GM19452 (cell line): ENCODE measurements at regions not wholly inside any gene's neighbourhood (a gene's known extent, or its start where the extent isn't known, plus 50 kb on each side); places are given as distances from the start of the nearest gene placed in this dataset.
"Not testable (repeated sequence)": the region's sequence is repeated elsewhere in the genome, so short reads cannot be mapped to it uniquely, and the experiment has no call there.

Experiments used
- ATAC-seq: cut with Tn5 transposase; IDR thresholded peaks from one replicate; pipeline ENCODE4 v1.9.1; 2021; ENCODE audit not compliant: unreplicated experiment

DNA sequence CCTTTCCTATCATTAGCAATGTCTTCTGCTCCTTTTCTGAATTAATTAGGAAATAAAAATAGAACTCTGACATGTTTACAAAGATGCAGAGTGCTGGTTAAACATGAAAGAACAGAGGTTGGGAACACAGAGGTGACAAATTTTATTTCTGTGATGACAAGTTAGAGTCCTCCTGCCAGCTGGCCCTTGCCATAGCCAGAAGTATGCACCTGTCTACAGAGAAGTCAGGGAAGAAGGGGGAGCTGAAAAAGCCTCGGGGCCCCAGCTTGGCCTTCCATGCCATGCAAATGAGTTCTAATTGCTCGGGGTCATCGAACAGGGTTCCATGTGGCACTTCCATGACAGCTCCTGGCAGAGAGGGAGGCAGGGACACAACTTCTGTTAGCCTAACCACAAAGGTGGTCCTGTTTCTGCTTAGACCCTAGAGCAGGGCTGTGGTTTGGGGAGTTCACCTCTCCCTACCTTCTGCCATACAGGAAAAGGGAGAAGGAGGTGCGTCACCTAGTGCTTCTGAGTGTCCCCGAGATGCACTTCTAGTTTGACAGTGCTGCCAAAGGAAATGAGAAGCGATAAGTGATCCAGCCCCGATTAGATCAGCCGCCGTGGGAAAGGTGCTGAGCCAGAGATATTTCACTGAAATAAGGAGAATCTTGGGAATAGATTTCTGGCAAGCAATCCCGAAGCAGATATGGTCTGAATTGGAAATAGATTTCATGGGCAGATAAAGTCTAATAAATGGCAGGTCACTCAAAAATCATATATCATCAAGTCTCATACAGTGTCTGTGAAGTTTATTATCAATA lies 155.8 kb upstream of the FOXN3 start:
- no peak for ATAC-seq

DNA sequence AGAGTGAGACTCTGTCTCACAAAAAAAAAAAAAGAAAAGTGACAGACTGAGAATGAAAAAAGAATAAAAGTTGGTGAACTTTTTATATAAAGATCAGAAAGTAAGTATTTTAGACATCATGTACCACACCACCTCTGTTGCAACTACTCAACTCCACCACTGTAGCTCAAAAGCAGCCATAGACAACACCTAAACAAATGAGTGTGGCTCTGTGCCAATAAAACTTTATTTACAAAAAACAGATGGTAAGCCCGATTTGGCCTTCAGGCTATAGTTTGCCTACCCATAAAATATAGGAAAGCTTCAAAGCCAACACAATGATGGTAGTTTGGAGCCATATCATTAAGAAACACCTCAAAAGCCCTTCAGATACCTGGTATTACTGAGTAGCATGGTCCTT lies 154.5 kb upstream of the FOXN3 start:
- ATAC-seq, result no peak

DNA sequence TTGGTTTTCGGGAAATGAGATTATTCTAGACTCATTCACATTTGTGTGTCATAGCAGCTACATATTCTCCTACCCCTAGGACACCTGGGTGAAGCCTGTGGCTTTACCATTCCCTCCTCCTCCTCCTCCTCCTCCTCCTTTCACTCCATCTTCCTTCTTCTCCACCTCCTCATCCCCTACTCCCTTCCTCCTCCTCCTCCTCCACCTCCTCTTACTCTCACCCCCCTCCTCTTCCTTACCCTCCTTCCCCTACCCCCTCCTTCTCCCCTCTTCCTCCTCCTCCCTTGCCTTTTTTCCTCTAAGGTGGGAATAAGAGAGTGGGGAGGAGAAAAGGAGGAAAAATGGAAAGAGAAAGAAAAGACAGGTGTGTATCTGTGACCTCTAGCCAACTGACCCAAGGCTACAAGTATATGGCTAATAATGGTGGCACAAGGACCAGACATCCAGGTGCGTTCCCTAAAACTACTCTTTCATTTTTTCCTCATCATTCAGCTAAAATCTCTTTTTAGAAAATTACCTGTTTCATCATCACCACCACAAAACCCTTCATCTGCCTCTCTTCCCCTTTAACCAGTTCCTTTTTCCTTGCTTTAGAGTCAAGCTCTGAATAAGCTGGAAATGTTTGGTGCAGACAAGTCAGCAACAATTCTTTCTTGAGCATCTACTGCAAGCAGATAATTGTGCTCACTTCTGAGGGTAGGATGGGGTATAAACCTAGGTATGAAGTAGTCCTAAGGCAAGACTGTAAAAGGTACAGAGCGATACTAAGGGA lies 149.8 kb upstream of the FOXN3 start:
- ATAC-seq, result no peak

DNA sequence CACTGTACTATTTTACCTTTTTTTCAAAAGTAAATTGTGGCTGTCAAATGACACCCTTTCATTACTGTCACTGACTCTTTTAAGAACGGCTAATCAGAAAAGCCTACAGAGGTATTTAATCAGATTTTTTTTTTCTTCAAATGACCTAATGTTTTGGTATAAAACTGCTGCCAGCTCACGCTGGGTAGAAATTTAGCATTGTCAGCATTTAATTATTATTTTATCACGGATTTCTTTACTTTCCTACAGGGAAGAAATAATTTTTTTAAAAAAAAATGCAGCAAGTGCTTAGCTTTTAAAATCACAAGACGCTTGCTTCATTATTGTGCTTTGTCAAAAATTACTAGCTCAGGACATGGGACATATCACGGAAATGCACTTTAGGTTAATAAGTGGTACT lies 149.1 kb upstream of the FOXN3 start:
- no peak for ATAC-seq

DNA sequence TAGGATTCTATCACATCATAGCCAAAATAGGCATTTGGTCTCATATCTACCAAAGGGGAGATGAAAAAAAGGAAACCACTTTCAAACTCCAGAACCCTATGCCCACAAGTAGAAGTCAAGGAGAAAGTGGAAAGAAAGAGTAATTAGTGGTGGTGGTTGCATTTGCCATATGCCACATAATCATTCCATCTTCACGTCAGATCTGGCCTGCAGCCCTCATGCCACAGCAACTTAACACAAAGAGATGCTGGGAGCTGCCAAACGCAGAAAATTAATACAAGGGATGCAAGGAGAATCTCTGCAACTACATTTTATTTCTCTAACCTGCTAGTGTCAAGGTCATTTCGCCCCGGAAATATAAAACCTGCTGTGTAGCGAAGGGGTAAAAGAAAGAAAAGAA lies 148.6 kb upstream of the FOXN3 start:
- no peak for ATAC-seq

DNA sequence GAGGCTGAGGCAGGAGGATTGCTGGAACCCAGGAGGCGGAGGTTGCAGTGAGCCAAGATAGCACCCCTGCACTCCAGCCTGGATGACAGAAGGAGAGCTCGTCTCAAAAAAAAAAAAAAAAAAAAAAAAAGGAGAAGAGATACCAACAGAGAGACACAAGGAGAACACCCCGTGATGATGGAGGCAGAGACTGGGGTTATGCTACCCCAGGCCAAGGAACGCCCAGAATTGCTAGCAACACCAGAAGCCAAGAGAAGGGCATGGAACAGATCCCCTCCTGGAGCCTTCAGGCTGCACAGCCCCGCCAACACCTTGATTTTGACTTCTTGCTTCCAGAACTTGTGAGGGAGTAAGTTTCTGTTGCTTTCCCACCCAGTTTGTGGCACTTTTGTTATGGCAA lies 148.0 kb upstream of the FOXN3 start:
- no peak for ATAC-seq

DNA sequence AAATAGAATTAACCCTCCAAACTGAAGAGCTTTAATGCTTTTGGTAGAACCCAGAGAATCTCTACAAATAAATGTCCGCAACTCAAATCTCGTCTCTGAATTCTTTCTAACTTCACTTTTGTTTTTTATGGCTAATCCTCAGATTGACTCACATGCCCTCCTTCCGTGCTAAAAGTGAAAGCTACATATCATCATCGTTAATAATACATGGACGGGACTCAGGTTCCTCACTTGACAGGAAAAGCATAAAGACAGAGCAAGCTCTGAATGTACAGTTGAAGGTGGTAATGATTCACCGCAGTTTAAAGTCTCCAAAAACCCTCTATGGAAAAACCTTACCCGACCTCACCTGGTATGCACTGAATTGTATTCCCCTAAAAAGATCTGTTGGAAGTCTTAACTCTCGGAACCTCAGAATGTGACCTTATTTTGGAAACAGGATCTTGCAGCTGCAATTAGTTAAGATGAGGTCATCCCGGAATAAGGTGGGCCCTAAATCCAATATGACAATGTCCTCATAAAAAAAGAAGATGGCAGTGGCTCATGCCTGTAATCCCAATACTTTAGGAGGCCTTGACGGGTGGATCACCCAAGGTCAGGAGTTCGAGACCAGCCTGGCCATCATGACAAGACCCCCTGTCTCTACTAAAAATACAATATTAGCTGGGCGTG lies 147.4 kb upstream of the FOXN3 start:
- no peak for ATAC-seq

DNA sequence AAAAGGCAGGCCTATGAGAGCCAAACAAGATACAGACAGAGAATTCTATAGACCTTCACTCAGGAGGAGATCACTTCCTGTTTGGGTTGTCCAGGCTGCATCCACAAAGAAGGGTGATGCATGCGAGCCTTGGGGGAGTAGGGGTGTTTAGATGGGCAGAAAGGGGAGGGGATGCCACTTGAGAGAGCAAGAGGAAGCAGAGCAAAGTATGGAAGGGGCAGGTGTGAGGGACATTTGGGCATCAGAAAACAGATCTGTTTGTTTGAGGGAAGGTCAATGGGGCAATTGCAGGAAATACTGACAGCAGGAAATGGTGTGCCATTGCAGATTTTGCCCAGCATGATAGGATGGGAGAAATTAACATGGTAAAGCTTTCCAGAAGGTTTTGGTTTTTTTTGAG lies 146.4 kb upstream of the FOXN3 start:
- no peak for ATAC-seq

DNA sequence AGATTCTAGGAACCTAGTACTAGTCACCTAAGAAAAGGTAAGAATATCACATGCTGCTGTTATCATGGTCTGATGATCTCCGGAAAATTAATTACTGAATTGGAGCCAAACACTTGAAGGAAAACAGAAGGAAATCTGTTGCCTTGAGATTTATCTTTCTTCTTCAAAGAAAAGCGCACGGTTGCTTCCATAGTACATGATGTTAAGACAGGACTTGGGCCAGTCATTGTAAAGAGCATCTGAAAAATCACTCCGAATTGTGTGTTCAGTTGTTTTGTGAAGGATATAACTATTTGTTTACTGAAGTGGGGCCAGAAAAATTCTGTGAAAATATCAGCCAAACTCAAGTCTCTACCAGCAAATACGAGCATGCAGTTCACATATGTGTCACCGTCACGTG lies 134.9 kb upstream of the FOXN3 start:
- no peak for ATAC-seq

DNA sequence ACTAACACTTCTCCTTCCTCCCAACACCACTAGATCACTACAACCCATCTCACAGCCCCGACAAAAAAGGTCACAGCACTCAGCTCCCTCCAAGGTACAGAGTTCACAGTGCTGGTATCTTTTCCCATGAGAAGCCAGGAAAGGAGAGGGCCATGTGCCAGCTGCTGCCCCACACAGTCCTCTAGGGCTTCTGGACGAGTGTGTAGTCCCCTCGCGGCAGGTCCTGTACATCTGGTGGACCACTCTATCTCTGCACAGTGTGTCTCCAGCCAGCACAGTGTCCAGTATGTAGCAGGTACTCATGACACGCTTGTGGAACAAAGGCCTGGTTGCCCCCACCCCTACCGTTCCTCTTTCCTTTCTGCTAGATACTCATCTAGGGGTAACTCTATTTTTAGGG lies 134.4 kb upstream of the FOXN3 start:
- no peak for ATAC-seq

DNA sequence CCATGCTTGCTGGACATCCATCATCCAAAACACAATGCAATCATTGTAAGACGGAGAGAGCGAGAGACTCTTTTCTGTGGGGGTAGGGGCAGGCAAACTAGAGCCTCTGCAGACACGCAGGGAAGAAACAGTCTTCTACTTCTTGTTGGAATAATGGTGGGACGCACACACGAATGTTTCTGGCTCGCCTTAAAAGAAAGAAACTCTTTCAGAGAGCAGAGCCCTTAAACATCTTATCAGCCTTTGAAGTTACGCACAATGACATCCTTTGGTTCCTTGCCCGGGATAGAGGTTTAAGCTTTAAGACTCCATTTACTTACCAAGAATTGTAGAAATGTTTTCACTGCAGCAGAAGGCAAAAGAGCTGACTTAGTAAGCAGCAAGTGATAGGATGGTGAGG lies 133.8 kb upstream of the FOXN3 start:
- no peak for ATAC-seq

DNA sequence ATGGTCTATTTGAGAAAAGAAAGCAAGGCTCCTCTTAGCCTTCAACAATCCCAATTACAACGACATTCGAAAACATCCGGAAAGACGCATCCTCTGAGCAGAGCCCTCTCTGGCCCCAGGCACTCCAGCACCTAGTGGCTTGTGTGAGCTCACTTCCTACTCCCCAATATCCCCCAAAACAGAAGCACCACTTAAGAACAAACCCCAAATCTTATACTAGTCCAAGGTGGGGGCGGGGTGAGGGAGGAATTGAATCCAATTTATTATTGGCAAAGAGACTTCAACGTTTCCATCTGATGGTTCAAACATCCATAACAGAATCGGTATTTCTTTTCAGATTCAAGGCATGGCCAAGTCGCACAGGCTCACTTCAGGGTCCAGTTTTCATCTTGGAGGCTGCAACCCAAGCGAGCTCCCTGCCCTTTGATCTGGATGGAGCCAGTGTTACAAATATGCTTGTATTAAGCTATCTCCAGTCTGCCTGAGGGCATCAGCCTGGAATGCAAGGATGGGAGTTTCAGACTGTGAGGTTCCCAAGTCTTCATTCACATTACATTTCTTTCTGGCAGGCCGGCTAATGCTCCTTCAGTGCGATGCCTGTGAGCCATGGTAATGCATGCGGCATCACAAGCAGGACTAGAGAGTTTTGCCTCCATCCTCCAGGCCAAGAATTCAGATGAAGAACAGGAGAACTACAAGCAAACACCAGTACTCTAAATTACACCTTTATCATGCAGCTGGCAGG lies 132.5 kb upstream of the FOXN3 start:
- no peak for ATAC-seq

DNA sequence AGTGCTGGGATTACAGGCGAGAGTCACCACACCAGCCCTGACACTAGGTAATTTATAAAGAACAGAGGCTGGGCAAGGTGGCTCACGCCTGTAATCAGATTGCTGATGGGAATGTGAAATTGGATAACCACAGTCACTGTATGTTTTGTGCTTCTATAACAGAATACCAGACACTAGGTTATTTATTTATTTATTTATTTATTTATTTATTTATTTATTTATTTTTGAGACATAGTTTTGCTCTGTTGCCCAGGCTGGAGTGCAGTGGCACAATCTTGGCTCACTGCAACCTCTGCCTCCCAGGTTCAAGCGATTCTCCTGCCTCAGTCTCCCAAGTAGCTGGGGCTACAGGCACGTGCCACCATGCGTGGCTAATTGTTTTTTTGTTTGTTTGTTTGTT lies 130.0 kb upstream of the FOXN3 start:
- not testable (repeated sequence) for ATAC-seq

DNA sequence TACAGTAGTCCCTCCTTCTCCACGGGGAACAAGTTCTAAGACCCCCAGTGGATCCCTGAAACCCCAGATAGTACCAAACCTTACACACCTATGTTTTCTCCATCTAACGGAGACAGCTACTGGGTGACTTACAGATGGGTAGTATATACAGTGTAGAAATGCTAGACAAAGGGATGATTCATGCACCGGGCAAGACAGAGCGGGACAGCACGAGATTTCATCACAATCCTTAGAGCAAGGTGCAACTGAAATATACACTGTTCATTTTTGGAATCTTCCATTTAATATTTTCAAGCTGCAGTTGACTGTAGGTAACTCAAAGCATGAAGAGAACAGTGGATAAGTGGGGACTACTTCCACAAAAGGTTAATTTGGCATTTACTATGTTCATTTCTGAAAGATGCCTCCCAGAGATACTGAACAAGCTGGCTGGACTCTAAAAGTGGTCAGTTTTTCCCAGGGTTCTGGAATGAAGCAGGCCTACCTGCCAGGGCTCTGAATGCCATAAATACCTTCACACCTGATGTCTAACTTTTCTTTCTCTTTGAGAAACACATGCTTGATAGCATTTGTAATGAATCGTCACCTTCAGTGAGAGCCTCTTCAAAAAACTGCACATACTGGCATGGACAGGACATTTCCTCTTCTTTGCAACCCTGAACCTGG lies 127.7 kb upstream of the FOXN3 start:
- no peak for ATAC-seq

DNA sequence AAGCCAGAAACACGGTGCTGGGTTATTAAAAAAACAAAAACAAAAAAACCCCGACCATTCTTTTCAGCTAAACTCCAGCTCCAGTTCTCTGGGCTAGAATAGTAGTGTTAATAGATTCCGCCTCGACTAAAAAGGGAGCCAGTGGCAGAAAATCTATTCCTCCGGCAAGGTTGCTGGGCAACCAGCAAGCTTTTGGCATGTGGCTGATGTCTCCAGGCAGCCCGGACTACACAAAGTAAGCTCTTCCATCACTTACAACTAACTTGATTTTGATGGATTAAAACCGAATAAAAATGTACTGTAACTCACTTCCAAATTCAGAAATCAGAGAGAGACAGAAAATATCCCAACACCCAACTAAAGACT lies 126.4 kb upstream of the FOXN3 start:
- no peak for ATAC-seq

DNA sequence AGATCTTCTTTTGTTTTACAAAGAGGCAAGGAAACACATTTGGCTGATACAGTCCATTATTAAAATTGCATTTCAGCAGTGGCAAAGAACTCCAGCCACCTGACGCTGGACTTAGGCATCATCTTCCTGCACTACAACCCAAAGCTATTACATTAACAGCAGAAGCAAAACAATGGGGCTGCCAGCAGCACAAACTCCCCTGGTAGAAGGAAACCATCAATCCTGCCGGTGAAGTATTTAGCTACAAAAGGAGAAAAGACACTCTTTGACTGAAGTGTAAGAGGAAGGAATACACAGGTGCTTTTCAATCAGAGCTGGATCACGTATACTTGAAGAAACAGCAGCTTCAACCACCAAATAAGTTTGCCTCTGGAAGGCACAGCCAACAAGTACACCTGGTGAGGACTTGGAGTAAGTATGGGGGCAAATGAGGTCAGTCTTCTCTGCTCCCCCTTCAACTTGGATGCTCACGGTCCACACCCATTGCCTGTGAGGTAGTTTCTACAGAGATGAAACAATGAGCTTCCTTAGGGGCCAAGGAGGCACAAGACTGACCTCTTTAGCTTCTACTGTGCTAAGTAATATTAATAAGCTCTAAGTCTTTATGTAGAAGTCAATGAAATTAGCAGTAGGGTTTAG lies 125.9 kb upstream of the FOXN3 start:
- ATAC-seq, result no peak

DNA sequence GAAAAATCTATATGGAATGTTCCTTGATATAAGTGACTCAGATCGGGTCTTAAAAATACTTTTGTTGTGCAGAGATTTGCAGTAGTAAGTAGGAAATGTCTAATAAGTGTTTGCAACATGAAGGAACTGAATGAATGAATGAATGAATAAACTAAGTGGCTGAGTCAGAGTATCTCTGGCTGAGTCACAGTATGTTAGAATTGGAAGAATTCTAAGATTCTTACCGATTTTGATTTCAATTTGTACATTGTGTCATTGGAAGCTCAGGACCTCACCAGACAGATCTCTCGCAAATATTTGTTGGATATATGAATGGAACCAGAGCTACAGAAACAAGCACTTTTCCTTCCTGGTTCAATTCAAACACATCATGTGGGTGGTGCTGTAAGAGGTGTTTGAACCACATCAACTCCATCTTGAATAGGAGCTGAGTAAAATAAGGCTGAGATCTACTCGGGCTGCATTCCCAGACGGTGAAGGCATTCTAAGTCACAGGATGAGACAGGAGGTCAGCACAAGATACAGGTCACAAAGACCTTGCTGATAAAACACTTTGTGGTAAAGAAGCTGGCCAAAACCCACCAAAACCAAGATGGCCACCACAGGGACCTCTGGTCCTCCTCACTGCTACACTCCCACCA lies 123.9 kb upstream of the FOXN3 start:
- no peak for ATAC-seq

DNA sequence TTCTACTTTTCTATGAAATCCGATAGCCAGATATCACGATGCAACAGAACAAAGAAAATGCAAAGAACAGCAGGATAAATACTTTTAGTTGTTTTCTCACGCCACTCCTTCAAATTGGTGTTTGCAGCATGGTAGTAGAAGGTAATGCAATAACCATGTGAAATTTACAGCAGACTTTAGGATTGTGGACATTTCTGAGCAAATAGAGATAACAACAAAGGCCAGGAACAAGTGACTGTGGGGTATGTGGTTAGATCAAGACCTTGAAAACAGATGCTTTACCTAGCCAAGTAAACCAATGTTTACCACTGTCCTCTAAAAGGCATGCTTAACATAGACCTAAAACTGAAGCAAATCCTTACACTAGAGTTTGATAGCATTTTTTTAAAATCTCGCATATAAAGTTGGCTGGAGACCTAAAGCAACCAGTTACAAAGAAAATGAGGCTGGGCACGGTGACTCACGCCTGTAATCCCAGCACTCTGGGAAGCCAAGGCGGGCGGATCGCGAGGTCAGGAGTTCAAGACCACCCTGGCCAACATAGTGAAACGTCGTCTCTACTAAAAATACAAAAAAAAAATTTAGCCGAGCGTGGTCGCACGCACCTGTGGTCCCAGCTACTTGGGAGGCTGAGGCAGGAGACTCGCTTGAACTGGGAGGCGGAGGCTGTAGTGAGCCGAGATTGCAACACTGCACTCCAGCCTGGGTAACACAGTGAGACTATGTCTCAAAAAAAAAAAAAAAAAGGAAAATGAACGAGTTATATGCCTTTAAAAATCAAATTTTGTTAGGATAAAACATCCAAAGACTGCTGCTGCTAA lies 123.2 kb upstream of the FOXN3 start:
- no peak for ATAC-seq

DNA sequence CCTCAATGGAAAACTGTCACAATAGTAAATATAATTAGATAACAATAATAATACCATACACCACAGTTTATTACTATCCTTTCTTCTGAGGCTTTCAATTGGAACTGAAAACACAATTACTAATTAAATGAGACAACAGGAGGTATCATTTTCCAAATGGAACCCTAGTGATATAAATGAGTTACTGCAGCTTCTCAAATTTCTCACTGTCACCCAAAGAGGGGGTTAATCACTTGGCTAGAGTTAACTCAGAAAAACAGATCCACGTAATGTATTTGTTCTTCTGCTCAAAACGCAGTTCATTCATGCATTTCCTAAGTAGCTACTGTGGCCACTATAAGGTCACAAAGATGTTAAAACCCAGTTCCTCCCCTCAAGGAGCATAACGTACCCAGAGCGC lies 120.9 kb upstream of the FOXN3 start:
- no peak for ATAC-seq
